Hematopoietic multipotent progenitor cell (in vitro differentiated cells): ENCODE measurements at regions not wholly inside any gene's neighbourhood (a gene's known extent, or its start where the extent isn't known, plus 50 kb on each side); places are given as distances from the start of the nearest gene placed in this dataset.

ENCODE experiments used
- DNase-seq, 3 donors: peaks; one replicate each; pipeline ENCODE4 v3.0.0-alpha.2; 2011 to 2015; ENCODE audit warnings: low read depth in 2 of 3, low spot score in 2 of 3

- DNase-seq = no peak
These were observed 53.3 kb downstream of the FOXD1 start for GRCh38 chr5:73395256-73395655.

- no peak for DNase-seq
These were observed 54.0 kb downstream of the FOXD1 start for GRCh38 chr5:73394610-73395009.

GRCh38 chr5:73393611-73394489, 54.7 kb downstream of the FOXD1 start:
- DNase-seq = no peak

- DNase-seq = no peak
These were observed 55.8 kb downstream of the FOXD1 start for GRCh38 chr5:73392775-73393174.

- no peak for DNase-seq
These were observed 57.1 kb downstream of the FOXD1 start for GRCh38 chr5:73391441-73391881.

- no peak for DNase-seq
These were observed 57.6 kb downstream of the FOXD1 start for GRCh38 chr5:73390972-73391371.

GRCh38 chr5:73388740-73389139, 59.8 kb downstream of the FOXD1 start:
- no peak for DNase-seq

- no peak for DNase-seq
These were observed 60.3 kb downstream of the FOXD1 start for GRCh38 chr5:73388306-73388684.

- DNase-seq = peak; percentile 28 to 89 (median 59)
These were observed 60.8 kb downstream of the FOXD1 start for GRCh38 chr5:73387601-73388305.

GRCh38 chr5:73387149-73387591, 61.4 kb downstream of the FOXD1 start:
- no peak for DNase-seq

GRCh38 chr5:73384861-73385260, 63.7 kb downstream of the FOXD1 start:
- DNase-seq = no peak

GRCh38 chr5:73382401-73382740, 66.2 kb downstream of the FOXD1 start:
- DNase-seq = no peak

- no peak for DNase-seq
These were observed 66.8 kb downstream of the FOXD1 start for GRCh38 chr5:73381590-73382400.

GRCh38 chr5:73380710-73381589, 67.6 kb downstream of the FOXD1 start:
- DNase-seq = peak in 2 of 3 donors; percentile 22 to 40

- DNase-seq = no peak
These were observed 68.5 kb downstream of the FOXD1 start for GRCh38 chr5:73380041-73380440.

- no peak for DNase-seq
These were observed 69.1 kb downstream of the FOXD1 start for GRCh38 chr5:73379435-73379834.

- DNase-seq = no peak
These were observed 69.8 kb downstream of the FOXD1 start for GRCh38 chr5:73378765-73379164.

GRCh38 chr5:73378070-73378469, 70.5 kb downstream of the FOXD1 start:
- DNase-seq = no peak

GRCh38 chr5:73376618-73377170, 71.9 kb downstream of the FOXD1 start:
- DNase-seq = no peak

- DNase-seq = no peak
These were observed 72.6 kb downstream of the FOXD1 start for GRCh38 chr5:73375949-73376348.
